GM21825 (cell line): ENCODE measurements at regions not wholly inside any gene's neighbourhood (a gene's known extent, or its start where the extent isn't known, plus 50 kb on each side); places are given as distances from the start of the nearest gene placed in this dataset.
"Not testable (repeated sequence)": the region's sequence is repeated elsewhere in the genome, so short reads cannot be mapped to it uniquely, and the experiment has no call there.

Experiments used
- ATAC-seq: cut with Tn5 transposase; IDR thresholded peaks from one replicate; pipeline ENCODE4 v1.9.1; 2021; ENCODE audit warnings: mild to moderate bottlenecking, moderate library complexity; ENCODE audit not compliant: unreplicated experiment

GRCh38 chr17:20731131-20731530 is 151.6 kb downstream of the CDRT15L2 start:
- not testable (repeated sequence) for ATAC-seq

- no peak for ATAC-seq
Observed at GRCh38 chr17:20733923-20734322, 154.4 kb downstream of the CDRT15L2 start.

- ATAC-seq = no peak
Observed at GRCh38 chr17:20735796-20736195, 156.3 kb downstream of the CDRT15L2 start.

GRCh38 chr17:20737636-20738035 is 158.1 kb downstream of the CDRT15L2 start:
- not testable (repeated sequence) for ATAC-seq

GRCh38 chr17:20771104-20771503 is 191.6 kb downstream of the CDRT15L2 start:
- no peak for ATAC-seq

GRCh38 chr17:20774472-20775135 is 195.1 kb downstream of the CDRT15L2 start:
- ATAC-seq = no peak

GRCh38 chr17:20775331-20775730 is 195.8 kb downstream of the CDRT15L2 start:
- no peak for ATAC-seq

- ATAC-seq = no peak
Observed at GRCh38 chr17:20779521-20779920, 200.0 kb downstream of the CDRT15L2 start.

- ATAC-seq = no peak
Observed at GRCh38 chr17:20781260-20781659, 201.7 kb downstream of the CDRT15L2 start.

GRCh38 chr17:20781869-20782268 is 202.3 kb downstream of the CDRT15L2 start:
- ATAC-seq = not testable (repeated sequence)

- ATAC-seq = no peak
Observed at GRCh38 chr17:20783091-20783490, 203.6 kb downstream of the CDRT15L2 start.

GRCh38 chr17:20784100-20784665 is 204.7 kb downstream of the CDRT15L2 start:
- no peak for ATAC-seq

- ATAC-seq = no peak
Observed at GRCh38 chr17:20787281-20787680, 207.8 kb downstream of the CDRT15L2 start.

GRCh38 chr17:20791626-20792025 is 212.1 kb downstream of the CDRT15L2 start:
- no peak for ATAC-seq

- ATAC-seq = not testable (repeated sequence)
Observed at GRCh38 chr17:20794532-20794931, 215.0 kb downstream of the CDRT15L2 start.

GRCh38 chr17:20797292-20797691 is 217.8 kb downstream of the CDRT15L2 start:
- ATAC-seq = no peak

- no peak for ATAC-seq
Observed at GRCh38 chr17:20800146-20800545, 220.6 kb downstream of the CDRT15L2 start.

GRCh38 chr17:20805751-20806150 is 226.2 kb downstream of the CDRT15L2 start:
- ATAC-seq = no peak

GRCh38 chr17:20807566-20807965 is 228.0 kb downstream of the CDRT15L2 start:
- not testable (repeated sequence) for ATAC-seq

GRCh38 chr17:20815410-20815809 is 227.4 kb downstream of the USP22 start:
- not testable (repeated sequence) for ATAC-seq

- no peak for ATAC-seq
Observed at GRCh38 chr17:20823905-20824304, 218.9 kb downstream of the USP22 start.

- ATAC-seq = no peak
Observed at GRCh38 chr17:20825539-20825938, 217.3 kb downstream of the USP22 start.

GRCh38 chr17:20840453-20840852 is 202.4 kb downstream of the USP22 start:
- ATAC-seq = not testable (repeated sequence)
